ENCODE measurements at regions not wholly inside any gene's neighbourhood (a gene's known extent, or its start where the extent isn't known, plus 50 kb on each side); places are given as distances from the start of the nearest gene placed in this dataset.

GRCh38 chr14:83384253-83384652, 1850.6 kb upstream of the SEL1L start:
- no peak for DNase-seq

GRCh38 chr14:83395321-83395720, 1861.7 kb upstream of the SEL1L start:
- DNase-seq: no peak

GRCh38 chr14:83416476-83416875, 1882.8 kb upstream of the SEL1L start:
- no peak for DNase-seq

DNA sequence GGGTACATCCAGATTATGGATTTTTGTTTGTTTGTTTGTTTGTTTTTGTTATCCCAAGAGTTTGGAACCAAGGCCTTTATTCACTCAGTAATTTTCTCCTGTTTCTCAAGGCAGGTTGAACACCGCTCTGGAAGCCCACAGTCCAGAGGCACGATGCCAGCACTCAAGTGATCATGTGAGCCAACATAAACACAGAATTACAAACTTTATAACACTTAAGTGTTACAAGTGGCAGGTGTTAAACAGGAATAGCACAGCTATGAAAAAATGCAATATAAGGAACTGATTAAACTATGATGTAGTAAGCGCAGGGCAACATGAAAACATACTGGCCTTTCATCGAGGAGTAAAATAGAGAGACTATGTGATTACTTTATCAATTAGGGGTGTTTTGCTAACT, 1885.8 kb upstream of the SEL1L start:
- no peak for DNase-seq

DNA sequence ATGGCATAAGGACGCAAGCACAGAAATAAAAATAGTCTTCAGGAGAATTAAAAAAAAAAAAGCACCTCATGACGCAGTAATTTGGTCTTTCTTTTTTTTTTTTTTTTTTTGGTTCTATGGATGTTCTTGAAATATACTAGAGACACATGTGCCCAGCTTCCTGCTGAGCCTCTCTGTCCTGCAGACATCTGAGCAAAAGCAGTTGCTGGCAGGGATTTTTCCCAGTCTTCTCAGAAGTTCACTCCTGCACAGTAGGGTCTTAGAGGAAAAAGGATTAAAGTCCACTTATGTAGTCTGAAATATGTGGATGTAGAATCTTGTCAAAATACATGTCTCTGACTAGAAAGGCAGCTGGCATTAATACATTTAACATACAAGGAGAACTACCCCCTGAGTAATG, 1888.1 kb upstream of the SEL1L start:
- no peak for DNase-seq

DNA sequence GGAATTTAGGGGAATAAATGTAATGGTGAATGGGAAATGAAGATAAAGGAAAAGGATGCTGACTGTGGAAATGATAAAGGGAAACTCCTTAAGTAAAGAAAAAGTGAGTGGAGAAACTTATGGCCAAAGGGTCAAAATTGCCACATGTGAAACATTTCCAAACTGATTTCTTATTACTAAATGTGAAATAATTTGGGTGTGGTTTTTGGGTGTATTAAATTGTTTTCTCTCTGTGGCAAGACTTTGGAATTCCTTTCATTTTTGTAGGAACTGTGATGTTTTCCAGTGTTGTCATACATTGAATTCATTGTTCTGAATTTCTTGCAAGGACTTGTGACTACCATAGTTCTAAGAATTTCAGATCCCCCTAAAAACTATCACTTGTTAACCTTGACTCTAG, 1891.5 kb upstream of the SEL1L start:
- DNase-seq: no peak

- no peak for DNase-seq
Observed at GRCh38 chr14:83425706-83426105, 1892.1 kb upstream of the SEL1L start.

DNA sequence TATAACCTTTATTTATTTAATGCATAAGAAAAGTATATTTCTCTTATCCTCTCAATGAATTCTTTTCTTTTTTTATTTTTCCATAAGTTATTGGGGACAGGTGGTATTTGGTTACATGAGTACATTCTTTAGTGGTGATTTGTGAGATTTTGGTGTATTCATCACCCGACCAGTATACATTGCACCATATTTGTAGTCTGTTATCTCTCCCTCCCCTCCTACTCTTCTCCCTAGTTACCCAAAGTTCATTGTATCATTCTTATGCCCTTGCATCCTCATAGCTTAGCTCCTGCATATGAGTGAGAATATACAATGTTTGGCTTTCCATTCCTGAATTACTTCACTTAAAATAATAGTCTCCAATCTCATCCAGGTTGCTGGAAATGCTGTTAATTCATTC, 1900.0 kb upstream of the SEL1L start:
- DNase-seq: no peak

- DNase-seq: no peak
Observed at GRCh38 chr14:83441801-83442200, 1908.1 kb upstream of the SEL1L start.

GRCh38 chr14:83455561-83455960, 1921.9 kb upstream of the SEL1L start:
- DNase-seq: no peak

DNA sequence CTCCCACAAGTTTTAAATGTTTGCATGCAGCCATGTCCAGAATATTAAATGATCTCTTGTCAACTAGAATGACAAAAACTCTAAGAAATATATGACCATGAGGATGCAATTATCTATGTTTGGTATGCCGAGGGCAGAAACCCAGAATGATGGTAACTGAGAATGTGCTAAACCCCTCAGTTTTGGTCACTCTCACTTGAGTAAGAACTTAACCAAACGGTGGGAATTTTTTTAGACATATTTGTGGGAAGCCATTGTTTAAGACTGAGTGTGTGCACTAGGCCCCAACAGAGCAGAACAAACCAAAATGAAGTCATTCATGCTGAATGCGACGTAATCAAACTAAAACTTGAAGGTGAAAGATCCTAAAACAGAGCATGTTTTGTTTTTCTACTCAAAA, 1927.9 kb upstream of the SEL1L start:
- DNase-seq: no peak

- no peak for DNase-seq
Observed at GRCh38 chr14:83462759-83463158, 1929.1 kb upstream of the SEL1L start.

GRCh38 chr14:83463500-83464098, 1929.9 kb upstream of the SEL1L start:
- DNase-seq: no peak

GRCh38 chr14:83467811-83468210, 1934.2 kb upstream of the SEL1L start:
- DNase-seq: no peak

DNA sequence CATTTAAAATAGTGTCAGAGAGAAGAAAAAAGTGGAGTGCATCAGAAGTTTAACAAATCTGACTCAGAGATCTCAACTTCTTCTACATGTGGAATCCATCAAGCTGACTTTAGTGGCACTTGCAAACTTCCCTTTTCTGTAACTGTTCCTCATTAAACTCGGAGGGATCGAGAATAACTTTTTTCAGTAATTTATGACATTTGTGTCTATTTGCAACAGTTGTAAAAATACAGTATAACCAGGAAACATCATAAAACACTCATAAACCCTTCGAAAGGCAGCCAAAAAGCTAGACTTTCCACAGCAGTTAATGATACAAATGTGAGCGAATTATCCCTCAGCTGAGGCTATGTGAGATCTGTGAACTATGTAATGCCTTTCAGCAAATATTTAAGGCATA, 1936.8 kb upstream of the SEL1L start:
- no peak for DNase-seq

- no peak for DNase-seq
Observed at GRCh38 chr14:83470959-83471695, 1937.5 kb upstream of the SEL1L start.

DNA sequence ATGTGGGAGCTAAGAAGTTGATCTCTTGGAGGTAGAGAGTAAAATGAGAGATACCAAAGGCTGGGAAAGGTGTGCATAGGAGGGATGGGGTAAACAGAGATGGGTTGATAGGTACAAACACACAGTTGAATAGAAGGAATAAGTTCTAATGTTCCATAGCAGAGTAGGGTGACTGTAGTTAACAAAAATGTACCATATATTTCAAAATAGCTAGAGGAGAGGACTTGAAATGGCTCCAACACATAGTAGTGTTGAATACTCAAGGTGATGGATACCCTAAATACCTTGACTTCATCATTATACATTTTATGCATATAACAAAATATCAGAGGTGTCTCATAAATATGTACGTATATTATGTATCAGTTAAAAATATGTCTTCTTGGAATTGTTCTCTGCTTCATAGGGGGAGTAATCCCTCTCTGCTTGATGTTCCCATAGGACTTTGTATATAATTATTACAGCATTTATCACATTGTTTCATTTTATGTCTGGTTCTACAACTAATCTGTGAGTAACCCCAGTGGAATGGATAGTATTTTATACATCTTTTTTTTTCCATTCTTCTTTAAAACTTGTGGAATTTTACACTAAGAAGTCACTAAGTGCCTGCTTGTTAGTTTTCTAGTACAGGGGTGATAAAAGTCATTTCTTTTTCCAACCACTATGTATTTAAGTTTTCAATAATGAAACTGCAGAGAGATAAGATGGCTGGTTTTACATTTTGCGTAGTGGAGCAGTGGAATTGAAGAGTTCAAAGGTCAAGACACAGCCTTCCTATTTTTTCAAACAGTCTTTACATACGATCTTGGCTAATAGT, 1940.0 kb upstream of the SEL1L start:
- no peak for DNase-seq

DNA sequence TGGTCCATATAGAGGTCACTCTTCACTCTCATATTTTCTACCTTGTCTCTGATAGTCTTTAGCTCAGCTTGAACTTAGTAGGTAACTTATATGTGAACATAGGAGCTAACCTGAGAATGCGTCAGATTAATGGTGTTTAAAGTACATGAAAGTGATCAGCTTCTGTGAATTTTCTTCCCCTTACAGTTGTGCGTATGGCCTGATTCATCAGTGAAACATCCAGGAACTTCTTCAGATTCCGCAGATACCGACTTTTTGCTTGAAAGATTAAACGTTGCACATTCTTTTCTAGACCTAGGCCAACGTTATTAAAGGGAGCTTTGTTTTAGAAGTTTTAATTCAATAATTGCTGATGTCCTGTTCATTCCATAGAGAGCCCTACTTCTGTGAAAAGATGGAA, 1945.1 kb upstream of the SEL1L start:
- DNase-seq: no peak

- no peak for DNase-seq
Observed at GRCh38 chr14:83483063-83483462, 1949.4 kb upstream of the SEL1L start.

GRCh38 chr14:83485591-83485990, 1951.9 kb upstream of the SEL1L start:
- DNase-seq: no peak

GRCh38 chr14:83491091-83491490, 1957.4 kb upstream of the SEL1L start:
- no peak for DNase-seq

DNA sequence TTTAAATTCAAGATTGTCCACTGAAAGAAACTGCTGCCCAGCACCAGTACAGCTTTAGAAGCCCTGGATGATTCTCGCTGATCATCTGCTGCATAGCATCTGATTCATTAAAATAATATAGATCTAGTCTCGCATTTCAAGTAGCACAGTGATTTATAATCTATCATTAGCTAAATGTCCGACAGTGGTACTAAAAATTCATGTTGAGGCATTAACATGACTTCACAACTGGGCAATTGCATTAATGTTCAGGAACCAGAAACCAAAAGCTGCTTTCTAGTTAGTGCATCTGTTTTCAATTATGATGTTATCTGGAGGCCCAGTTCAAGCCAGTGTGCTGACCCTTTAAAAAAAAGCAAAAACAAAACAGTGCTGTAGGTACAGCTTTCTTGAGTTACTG, 1987.2 kb upstream of the SEL1L start:
- no peak for DNase-seq

DNA sequence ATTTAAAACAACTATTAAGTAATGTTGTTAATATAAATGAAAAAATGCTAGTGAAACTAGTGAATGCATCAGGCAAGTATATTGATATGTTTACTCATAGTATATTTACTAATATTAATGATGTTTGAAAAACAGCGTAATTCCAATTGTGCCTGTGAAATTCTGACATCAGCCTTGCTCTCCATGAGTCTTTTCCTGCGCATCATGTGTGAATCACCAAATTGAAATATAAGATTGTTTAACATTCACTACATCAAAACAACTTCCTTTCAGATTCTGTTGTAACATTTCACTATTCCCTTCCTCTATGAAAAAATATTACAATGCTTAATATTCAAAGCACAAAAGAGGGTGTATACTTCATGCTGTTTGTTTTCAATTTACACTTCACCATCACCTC, 1995.9 kb upstream of the SEL1L start:
- no peak for DNase-seq

- DNase-seq: no peak
Observed at GRCh38 chr14:83533734-83534133, 1996.2 kb upstream of the FLRT2 start.
